ENCODE measurements at regions not wholly inside any gene's neighbourhood (a gene's known extent, or its start where the extent isn't known, plus 50 kb on each side); places are given as distances from the start of the nearest gene placed in this dataset.

DNA sequence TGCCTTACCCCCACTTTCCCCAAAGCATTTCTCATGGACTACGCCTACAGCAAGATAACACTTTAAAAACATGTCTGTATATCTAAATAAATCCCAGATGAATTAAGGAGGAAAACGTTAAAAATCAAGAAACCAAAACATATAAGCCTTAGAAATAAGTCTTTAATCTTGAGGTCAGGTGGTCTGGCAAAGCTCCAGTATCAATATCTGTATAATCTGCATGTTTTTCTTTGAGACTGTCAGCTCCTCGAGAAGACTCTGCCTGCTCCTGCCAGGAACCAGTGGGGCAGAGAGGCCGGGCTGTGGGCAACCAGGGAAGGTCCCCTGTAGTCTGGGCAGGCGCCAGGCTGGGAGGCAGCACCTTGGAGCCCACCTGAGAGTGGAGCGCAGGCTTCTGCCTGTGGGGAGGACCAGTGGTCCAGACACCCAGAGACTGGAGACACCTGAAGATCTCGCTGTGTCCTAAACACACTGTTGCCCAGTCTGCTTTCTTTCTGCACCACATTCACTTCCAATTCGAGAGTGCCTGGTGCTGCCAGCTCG is 291.0 kb upstream of the SOX11 start:
- no peak for TF ChIP-seq CTCF (IDR thresholded peaks at IDR 0.05; ENCODE audit: low read depth, low read length)
- TF ChIP-seq EZH2phosphoT487 (IDR thresholded peaks at IDR 0.05; ENCODE audit: low read depth), result no peak

All from OCI-LY3 (cell line).